GM12874 (cell line): ENCODE measurements at regions not wholly inside any gene's neighbourhood (a gene's known extent, or its start where the extent isn't known, plus 50 kb on each side); places are given as distances from the start of the nearest gene placed in this dataset.

ENCODE experiments used
- CTCF ChIP-seq: IDR thresholded peaks from 2 replicates; pipeline ENCODE4 v1.5.1; 2011; ENCODE audit warnings: low read depth, mild to moderate bottlenecking, control low read depth, low read length, moderate library complexity; ENCODE audit not compliant: insufficient read depth

- TF ChIP-seq CTCF = no peak
Measured at GRCh38 chr10:36636285-36636839, 489.0 kb upstream of the ANKRD30A start.

DNA sequence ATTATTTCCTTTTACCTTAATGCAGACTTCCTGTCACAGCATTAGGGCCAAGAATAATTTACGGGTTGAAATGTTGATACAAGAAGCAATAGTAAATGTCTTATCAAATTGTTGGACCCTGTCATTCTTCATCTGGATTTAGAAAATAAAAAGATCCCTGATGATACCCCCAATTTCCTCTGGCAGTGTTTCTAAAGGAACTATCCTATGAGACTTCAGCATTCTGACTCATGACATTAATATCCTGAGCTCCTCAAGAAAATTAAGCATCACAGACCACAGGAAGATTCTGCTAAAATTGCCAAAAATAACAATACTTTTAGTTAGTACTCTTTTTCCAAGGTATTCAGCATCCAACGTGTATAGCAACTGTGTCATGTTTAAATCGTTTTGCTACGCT, 490.5 kb upstream of the ANKRD30A start:
- no peak for TF ChIP-seq CTCF

- TF ChIP-seq CTCF = no peak
Measured at GRCh38 chr10:36630267-36630666, 495.1 kb upstream of the ANKRD30A start.

DNA sequence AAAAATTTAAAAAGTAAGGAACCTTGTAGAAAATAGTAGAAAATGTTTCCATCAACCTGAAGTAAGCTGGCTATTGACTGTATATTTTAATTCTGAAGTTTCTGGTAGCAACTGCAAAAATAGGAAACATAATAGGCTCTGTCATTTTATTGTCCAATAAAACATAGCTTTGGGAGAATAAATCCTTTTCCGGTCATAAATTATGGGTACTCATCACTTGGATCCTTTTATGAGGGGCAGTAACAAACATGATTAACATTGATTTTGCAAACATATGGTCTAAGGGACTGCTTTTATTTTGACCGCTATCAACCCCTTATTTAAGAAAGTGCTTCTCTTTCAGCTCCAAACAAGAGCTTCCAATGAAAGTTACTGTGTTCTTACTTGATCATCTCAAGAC, 495.9 kb upstream of the ANKRD30A start:
- no peak for TF ChIP-seq CTCF

DNA sequence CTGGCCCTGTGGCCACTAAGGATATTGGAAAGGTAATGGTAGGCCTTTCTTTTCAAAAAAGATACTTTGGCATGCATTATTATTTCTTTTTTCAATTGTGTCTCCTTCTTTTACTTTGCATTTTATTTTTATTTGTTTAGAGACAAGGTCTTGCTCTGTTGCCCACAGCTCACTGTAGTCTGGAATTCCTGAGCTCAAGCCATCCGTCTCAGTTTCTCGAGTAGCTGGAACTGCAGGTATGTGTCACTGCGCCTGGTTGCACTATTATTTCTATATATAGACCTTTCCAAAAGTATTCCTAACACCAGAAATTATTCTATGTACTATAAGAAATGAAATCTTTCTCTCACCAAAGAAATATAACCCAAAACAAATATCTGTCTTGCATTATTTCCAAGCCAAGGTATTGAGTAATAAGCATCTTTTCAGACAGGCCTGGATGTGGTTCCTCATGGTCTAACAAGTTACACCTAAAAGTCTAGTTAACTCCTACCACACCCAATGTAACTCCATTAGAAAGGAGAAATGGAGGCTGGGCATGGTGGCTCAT, 500.8 kb upstream of the ANKRD30A start:
- no peak for TF ChIP-seq CTCF

- no peak for TF ChIP-seq CTCF
Measured at GRCh38 chr10:36621346-36621745, 504.1 kb upstream of the ANKRD30A start.

- no peak for TF ChIP-seq CTCF
Measured at GRCh38 chr10:36612436-36612835, 513.0 kb upstream of the ANKRD30A start.
